PC-3 (cell line): ENCODE measurements at regions not wholly inside any gene's neighbourhood (a gene's known extent, or its start where the extent isn't known, plus 50 kb on each side); places are given as distances from the start of the nearest gene placed in this dataset.

Experiments used
- CTCF ChIP-seq: fragments of 300-600 bp; sonication (generic); conservative IDR thresholded peaks from 2 replicates; pipeline ENCODE4 v1.5.1; 2017; ENCODE audit warnings: antibody characterized with exemption, low read depth, mild to moderate bottlenecking, low read length
- EZH2 ChIP-seq: fragments of 300-600 bp; sonication (generic); IDR thresholded peaks from one replicate; pipeline ENCODE4 v1.6.1; 2017; ENCODE audit warnings: antibody characterized with exemption, mild to moderate bottlenecking, low read length; ENCODE audit not compliant: unreplicated experiment

DNA sequence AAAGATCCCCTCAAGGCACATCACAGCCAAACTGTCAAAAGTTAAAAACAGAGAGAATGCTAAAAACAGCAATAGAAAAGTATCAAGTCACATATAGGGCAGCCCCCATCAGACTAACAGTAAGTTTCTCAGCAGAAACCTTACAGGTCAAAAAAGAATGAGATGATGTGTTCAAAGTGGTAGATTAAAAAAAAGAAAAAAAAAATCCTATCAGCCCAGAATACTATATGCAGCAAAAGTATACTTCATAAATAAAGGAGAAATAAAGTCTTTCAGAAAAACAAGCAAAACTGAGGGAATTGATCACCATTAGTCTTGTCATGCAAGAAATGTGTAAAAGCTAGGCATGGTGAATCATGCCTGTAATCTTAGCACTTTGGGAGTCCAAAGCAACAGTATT, 99.9 kb upstream of the RAD23B start:
- TF ChIP-seq CTCF (no peak), EZH2 (no peak)
